ENCODE measurements at regions not wholly inside any gene's neighbourhood (a gene's known extent, or its start where the extent isn't known, plus 50 kb on each side); places are given as distances from the start of the nearest gene placed in this dataset.
"Not testable (repeated sequence)": the region's sequence is repeated elsewhere in the genome, so short reads cannot be mapped to it uniquely, and the experiment has no call there.

DNA sequence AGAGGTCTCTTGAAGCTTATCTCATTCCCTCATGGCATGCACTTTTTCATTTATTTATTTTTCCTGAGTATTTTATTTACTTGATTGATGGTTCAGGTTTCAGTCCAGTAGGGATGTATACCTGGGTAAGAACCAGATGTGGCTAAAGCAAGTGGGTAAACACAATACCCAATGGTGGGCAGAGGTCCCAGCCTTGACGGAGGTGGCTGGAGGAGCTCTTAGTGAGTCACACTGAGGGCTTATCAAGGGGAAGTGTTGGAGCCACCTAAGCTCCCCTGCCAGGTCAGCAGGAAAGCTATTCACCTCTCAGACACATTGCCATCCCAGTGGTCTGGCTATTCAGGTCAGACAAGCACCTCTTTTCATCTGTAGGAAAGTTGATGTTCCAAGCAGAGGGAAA, 236.2 kb upstream of the MAGEB16 start:
- WGBS, 5 donors: 60 to 87% (median 73%) methylated on average over 1 of the region's 1 CpG
- DNase-seq: no peak
- H3K4me3 ChIP-seq: no peak overlapping the region
- no peaks in the 10 kb centered on the region for H3K36me3 ChIP-seq
- no peak overlapping the region for H3K27ac ChIP-seq
- H3K9me3 ChIP-seq: no peaks in the 10 kb centered on the region
- H3K27me3 ChIP-seq (replicated peaks in 1 of 7): no peaks in the 10 kb centered on the region
- intact Hi-C loops (cut with DNase I; ENCODE audit: low total_unique reads): no loop called here
- TF ChIP-seq, protein P1, sequence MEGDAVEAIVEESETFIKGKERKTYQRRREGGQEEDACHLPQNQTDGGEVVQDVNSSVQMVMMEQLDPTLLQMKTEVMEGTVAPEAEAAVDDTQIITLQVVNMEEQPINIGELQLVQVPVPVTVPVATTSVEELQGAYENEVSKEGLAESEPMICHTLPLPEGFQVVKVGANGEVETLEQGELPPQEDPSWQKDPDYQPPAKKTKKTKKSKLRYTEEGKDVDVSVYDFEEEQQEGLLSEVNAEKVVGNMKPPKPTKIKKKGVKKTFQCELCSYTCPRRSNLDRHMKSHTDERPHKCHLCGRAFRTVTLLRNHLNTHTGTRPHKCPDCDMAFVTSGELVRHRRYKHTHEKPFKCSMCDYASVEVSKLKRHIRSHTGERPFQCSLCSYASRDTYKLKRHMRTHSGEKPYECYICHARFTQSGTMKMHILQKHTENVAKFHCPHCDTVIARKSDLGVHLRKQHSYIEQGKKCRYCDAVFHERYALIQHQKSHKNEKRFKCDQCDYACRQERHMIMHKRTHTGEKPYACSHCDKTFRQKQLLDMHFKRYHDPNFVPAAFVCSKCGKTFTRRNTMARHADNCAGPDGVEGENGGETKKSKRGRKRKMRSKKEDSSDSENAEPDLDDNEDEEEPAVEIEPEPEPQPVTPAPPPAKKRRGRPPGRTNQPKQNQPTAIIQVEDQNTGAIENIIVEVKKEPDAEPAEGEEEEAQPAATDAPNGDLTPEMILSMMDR (IDR thresholded peaks at IDR 0.05 in 8 of 11, conservative IDR thresholded peaks at IDR 0.05 in 3 of 11): no peak
- TF ChIP-seq POLR2AphosphoS5 (IDR thresholded peaks at IDR 0.05) (no peak), POLR2A (IDR thresholded peaks at IDR 0.05) (no peak)
- H3K4me1 ChIP-seq: no peaks in the 10 kb centered on the region

DNA sequence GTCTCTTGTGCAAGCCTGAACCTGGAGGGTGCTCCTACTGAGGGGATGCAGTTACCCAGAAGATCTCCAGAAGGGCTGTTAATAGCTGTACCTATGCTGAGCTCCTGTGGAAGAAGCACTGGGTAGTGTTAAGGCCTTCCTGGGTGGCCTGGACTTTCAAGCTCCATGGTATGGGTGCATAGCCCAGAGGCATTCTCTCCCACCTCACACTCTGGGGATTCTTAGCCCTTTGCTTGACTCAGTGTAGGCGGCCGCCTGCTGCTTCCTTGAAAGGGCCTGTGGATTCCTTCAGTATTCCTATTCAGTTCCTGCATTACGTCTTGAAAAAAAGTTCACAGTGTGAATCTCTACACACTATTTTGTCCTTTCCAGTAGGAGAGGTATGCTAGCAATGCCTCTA, 235.7 kb upstream of the MAGEB16 start:
- no peak for DNase-seq
- TF ChIP-seq, protein P1 (IDR thresholded peaks at IDR 0.05 in 8 of 11, conservative IDR thresholded peaks at IDR 0.05 in 3 of 11): no peak
- TF ChIP-seq POLR2AphosphoS5 (IDR thresholded peaks at IDR 0.05) (no peak), POLR2A (IDR thresholded peaks at IDR 0.05) (no peak)
- Histone ChIP-seq H3K36me3 (no peaks in the 10 kb centered on the region), H3K27me3 (replicated peaks in 1 of 7) (no peaks in the 10 kb centered on the region), H3K9me3 (no peaks in the 10 kb centered on the region), H3K4me1 (no peaks in the 10 kb centered on the region), H3K4me3 (no peak overlapping the region), H3K27ac (no peak overlapping the region)
- WGBS, 5 donors: 70 to 100% (median 78%) methylated on average over 3 of the region's 3 CpGs
- intact Hi-C loops (cut with DNase I; ENCODE audit: low total_unique reads): no loop called here

DNA sequence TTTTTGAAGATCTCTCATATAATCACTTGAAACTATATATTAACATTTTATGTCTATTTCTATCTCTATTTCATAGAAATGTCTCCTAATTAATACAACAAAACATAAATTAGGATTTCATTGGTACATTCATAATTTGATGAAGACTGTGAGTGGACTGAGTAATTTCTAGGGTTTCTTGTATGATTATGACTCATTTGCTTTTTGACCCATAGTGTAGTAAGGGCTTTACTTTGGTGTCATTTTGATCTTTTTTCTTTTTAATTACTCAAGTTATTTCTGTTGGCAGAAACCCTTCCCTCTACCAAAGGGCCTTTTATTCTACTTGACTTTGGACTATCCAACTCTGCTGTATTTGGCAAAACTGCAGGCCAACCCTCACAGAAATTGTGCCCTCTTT, 207.9 kb upstream of the MAGEB16 start:
- Histone ChIP-seq H3K27me3 (replicated peaks in 1 of 7) (no peaks in the 10 kb centered on the region), H3K4me1 (no peaks in the 10 kb centered on the region), H3K9me3 (no peaks in the 10 kb centered on the region), H3K36me3 (no peaks in the 10 kb centered on the region), H3K27ac (no peak overlapping the region), H3K4me3 (no peak overlapping the region)
- intact Hi-C loops (cut with DNase I; ENCODE audit: low total_unique reads): no loop called here
- TF ChIP-seq POLR2AphosphoS5 (IDR thresholded peaks at IDR 0.05) (no peak), POLR2A (IDR thresholded peaks at IDR 0.05) (no peak)
- TF ChIP-seq, protein P1 (IDR thresholded peaks at IDR 0.05 in 8 of 11, conservative IDR thresholded peaks at IDR 0.05 in 3 of 11): no peak
- DNase-seq: no peak

DNA sequence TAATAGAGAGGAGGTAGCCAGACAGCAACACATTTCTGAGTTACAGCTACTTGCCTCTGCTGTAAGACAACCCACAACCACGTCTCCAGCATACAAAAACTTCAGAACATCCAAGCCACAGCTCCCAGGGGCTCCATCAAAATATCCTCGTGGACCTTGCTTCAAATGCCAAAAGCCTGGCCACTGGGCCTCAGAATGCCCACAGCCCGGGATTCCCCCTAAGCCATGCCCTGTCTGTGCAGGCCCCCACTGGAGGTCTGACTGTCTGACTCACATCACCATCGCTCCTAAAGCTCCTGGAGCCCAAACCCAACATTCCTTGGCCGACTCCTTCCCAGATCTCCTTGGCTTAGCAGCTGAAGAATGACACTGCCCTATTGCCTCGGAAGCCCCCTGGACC, 186.6 kb upstream of the MAGEB16 start:
- H3K27ac ChIP-seq; H3K27me3 ChIP-seq (replicated peaks in 1 of 7); H3K4me1 ChIP-seq; H3K9me3 ChIP-seq; DNase-seq; H3K4me3 ChIP-seq; intact Hi-C loops (cut with DNase I; ENCODE audit: low total_unique reads); H3K36me3 ChIP-seq: not testable (repeated sequence)
- 62 to 93% (median 62%) methylated on average over 4 to 6 of the region's 6 CpGs for WGBS, 5 donors

DNA sequence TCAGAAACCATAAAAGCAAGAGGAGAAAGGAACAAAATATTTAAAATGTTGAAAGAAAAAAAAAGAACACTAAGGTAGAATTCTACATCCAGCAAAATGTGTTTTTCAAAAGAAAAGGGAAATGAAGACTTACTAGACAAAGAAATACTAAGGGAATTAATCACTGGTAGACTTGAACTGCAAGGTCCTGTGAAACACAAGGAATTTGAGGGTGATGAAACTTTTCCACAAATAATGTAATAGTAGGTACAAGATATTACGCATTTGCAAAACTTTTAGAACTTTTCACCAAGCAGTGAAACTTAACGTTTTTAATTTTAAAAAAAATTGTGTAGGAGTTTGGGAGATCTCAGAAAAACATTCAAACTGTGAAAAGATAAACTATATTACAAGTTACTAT, 180.3 kb upstream of the MAGEB16 start:
- intact Hi-C loops (cut with DNase I; ENCODE audit: low total_unique reads): no loop called here
- 58 to 79% (median 72%) methylated on average over 2 of the region's 2 CpGs for WGBS, 5 donors

More for the DNA sequence above, 180.3 kb upstream of the MAGEB16 start:
- TF ChIP-seq POLR2AphosphoS5 (IDR thresholded peaks at IDR 0.05) (no peak), POLR2A (IDR thresholded peaks at IDR 0.05) (no peak)
- TF ChIP-seq, protein P1 (IDR thresholded peaks at IDR 0.05 in 8 of 11, conservative IDR thresholded peaks at IDR 0.05 in 3 of 11): no peak
- no peak overlapping the region for H3K27ac ChIP-seq
- no peak overlapping the region for H3K4me3 ChIP-seq
- no peak for DNase-seq
- H3K27me3 ChIP-seq (replicated peaks in 1 of 7): no peaks in the 10 kb centered on the region
- peaks cover 0 to 12% (median 0%) of the 10 kb centered on the region in 8 donors for H3K9me3 ChIP-seq
- no peaks in the 10 kb centered on the region for H3K4me1 ChIP-seq
- no peaks in the 10 kb centered on the region for H3K36me3 ChIP-seq
